ENCODE measurements at regions not wholly inside any gene's neighbourhood (a gene's known extent, or its start where the extent isn't known, plus 50 kb on each side); places are given as distances from the start of the nearest gene placed in this dataset.

DNA sequence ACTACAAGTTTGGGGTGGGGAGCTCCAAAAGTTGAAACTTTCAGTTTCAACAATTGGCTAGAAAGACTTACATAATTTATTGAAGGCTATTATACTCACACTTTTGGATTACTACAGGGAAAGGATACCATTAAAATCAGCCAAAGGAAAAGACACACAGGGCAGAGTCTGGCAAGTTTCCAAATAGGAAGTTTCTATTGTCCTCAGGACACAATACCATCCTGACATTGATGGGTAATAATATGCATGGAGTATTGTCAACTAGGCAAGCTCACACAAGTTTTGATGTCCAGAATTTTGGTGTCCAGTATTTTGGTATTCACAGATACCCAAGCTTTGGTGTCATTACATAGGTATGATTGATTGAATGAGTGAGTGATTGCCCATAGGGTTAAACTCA is 872.6 kb upstream of the SORCS1 start:
- TF ChIP-seq POLR2A (IDR thresholded peaks at IDR 0.05), result no peak
- TF ChIP-seq, protein P1, sequence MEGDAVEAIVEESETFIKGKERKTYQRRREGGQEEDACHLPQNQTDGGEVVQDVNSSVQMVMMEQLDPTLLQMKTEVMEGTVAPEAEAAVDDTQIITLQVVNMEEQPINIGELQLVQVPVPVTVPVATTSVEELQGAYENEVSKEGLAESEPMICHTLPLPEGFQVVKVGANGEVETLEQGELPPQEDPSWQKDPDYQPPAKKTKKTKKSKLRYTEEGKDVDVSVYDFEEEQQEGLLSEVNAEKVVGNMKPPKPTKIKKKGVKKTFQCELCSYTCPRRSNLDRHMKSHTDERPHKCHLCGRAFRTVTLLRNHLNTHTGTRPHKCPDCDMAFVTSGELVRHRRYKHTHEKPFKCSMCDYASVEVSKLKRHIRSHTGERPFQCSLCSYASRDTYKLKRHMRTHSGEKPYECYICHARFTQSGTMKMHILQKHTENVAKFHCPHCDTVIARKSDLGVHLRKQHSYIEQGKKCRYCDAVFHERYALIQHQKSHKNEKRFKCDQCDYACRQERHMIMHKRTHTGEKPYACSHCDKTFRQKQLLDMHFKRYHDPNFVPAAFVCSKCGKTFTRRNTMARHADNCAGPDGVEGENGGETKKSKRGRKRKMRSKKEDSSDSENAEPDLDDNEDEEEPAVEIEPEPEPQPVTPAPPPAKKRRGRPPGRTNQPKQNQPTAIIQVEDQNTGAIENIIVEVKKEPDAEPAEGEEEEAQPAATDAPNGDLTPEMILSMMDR (IDR thresholded peaks at IDR 0.05), result no peak

Data from heart left ventricle (tissue), 13 donors.